Loucy (cell line): ENCODE measurements at regions not wholly inside any gene's neighbourhood (a gene's known extent, or its start where the extent isn't known, plus 50 kb on each side); places are given as distances from the start of the nearest gene placed in this dataset.

Experiments
- H2AFZ ChIP-seq: fragments of 200-600 bp; sonication (generic); 2 replicates; pipeline ENCODE4 v1.6.0; 2016; ENCODE audit warnings: antibody characterized with exemption, mild to moderate bottlenecking, low read length, moderate library complexity
- H3F3A ChIP-seq: fragments of 200-600 bp; 2 replicates; pipeline ENCODE4 v1.6.0; 2016; ENCODE audit warnings: antibody characterized with exemption, low read depth, mild to moderate bottlenecking
- H3K27me3 ChIP-seq: fragments of 200-600 bp; sonication (generic); 2 replicates; pipeline ENCODE4 v1.6.1; 2014; ENCODE audit warnings: low read length, mild to moderate bottlenecking; ENCODE audit not compliant: insufficient read depth, poor library complexity, severe bottlenecking
- H3K36me3 ChIP-seq: fragments of 200-600 bp; sonication (generic); 2 replicates; pipeline ENCODE4 v1.6.1; 2016; ENCODE audit warnings: low read length; ENCODE audit not compliant: insufficient read depth
- H3K4me1 ChIP-seq: fragments of 200-600 bp; sonication (generic); 2 replicates; pipeline ENCODE4 v1.5.1; 2014; ENCODE audit warnings: low read length, mild to moderate bottlenecking; ENCODE audit not compliant: insufficient read depth, poor library complexity, severe bottlenecking
- H3K4me2 ChIP-seq: fragments of 200-600 bp; sonication (generic); 2 replicates; pipeline ENCODE4 v1.6.0; 2014; ENCODE audit warnings: antibody characterized with exemption, low read length, low read depth, mild to moderate bottlenecking; ENCODE audit not compliant: poor library complexity, severe bottlenecking
- H3K4me3 ChIP-seq: fragments of 200-600 bp; sonication (generic); 2 replicates; pipeline ENCODE4 v1.5.1; 2014; ENCODE audit warnings: low read length, mild to moderate bottlenecking, mixed read lengths; ENCODE audit not compliant: poor library complexity, severe bottlenecking
- H3K79me2 ChIP-seq: fragments of 200-600 bp; sonication (generic); 2 replicates; pipeline ENCODE4 v1.6.1; 2014; ENCODE audit warnings: low read length; ENCODE audit not compliant: insufficient read depth
- H3K9ac ChIP-seq: fragments of 200-600 bp; sonication (generic); 2 replicates; pipeline ENCODE4 v1.6.0; 2014; ENCODE audit warnings: mild to moderate bottlenecking, low read depth, low read length, moderate library complexity; ENCODE audit not compliant: poor library complexity, severe bottlenecking
- H3K9me2 ChIP-seq: fragments of 200-600 bp; sonication (generic); replicated peaks from 2 replicates; pipeline ENCODE4 v1.6.1; 2016; ENCODE audit warnings: low read depth, low read length, mixed read lengths
- H3K9me3 ChIP-seq: fragments of 200-600 bp; sonication (generic); 2 replicates; pipeline ENCODE4 v1.6.1; 2014; ENCODE audit warnings: mild to moderate bottlenecking, antibody characterized with exemption, low read length, low read depth; ENCODE audit not compliant: insufficient read depth
- H4K20me1 ChIP-seq: fragments of 200-600 bp; sonication (generic); 2 replicates; pipeline ENCODE4 v1.6.0; 2014; ENCODE audit warnings: antibody characterized with exemption, low read length, mild to moderate bottlenecking; ENCODE audit not compliant: insufficient read depth, poor library complexity, severe bottlenecking
- CTCF ChIP-seq: fragments of 200-600 bp; sonication (generic); conservative IDR thresholded peaks from 2 replicates; pipeline ENCODE4 v1.5.1; 2014; ENCODE audit warnings: mild to moderate bottlenecking, antibody characterized with exemption, low read length
- EZH2phosphoT487 ChIP-seq: fragments of 200-600 bp; IDR thresholded peaks from 2 replicates; pipeline ENCODE4 v1.6.1; 2018; ENCODE audit warnings: antibody characterized with exemption, mild to moderate bottlenecking, moderate library complexity, borderline replicate concordance

GRCh38 chr14:83535444-83535843 is 1994.5 kb upstream of the FLRT2 start:
- Histone ChIP-seq H3K9ac (no peak overlapping the region), H3K4me1 (no peaks in the 10 kb centered on the region), H3K27me3 (no peaks in the 10 kb centered on the region), H3K9me3 (no peaks in the 10 kb centered on the region), H3F3A (no peaks in the 10 kb centered on the region), H3K4me2 (no peak overlapping the region), H3K79me2 (no peaks in the 10 kb centered on the region), H3K9me2 (no peaks in the 10 kb centered on the region), H2AFZ (no peak overlapping the region), H3K36me3 (no peaks in the 10 kb centered on the region), H4K20me1 (no peaks in the 10 kb centered on the region), H3K4me3 (no peak overlapping the region)
- TF ChIP-seq CTCF (no peak), EZH2phosphoT487 (no peak)

- no peaks in the 10 kb centered on the region for H4K20me1 ChIP-seq
- no peak overlapping the region for H3K9ac ChIP-seq
- no peak overlapping the region for H3K4me2 ChIP-seq
- no peak overlapping the region for H3K4me3 ChIP-seq
- H3K9me3 ChIP-seq: no peaks in the 10 kb centered on the region
- TF ChIP-seq EZH2phosphoT487 (no peak), CTCF (no peak)
- no peaks in the 10 kb centered on the region for H3K79me2 ChIP-seq
- no peaks in the 10 kb centered on the region for H3K27me3 ChIP-seq
- H3K9me2 ChIP-seq: no peaks in the 10 kb centered on the region
- H2AFZ ChIP-seq: no peak overlapping the region
- no peaks in the 10 kb centered on the region for H3K36me3 ChIP-seq
- no peaks in the 10 kb centered on the region for H3K4me1 ChIP-seq
- H3F3A ChIP-seq: no peaks in the 10 kb centered on the region
These were observed 1988.8 kb upstream of the FLRT2 start for GRCh38 chr14:83541147-83541546.

- Histone ChIP-seq H2AFZ (no peak overlapping the region), H3K4me1 (no peaks in the 10 kb centered on the region), H3K4me3 (no peak overlapping the region), H3F3A (no peaks in the 10 kb centered on the region), H3K9me3 (no peaks in the 10 kb centered on the region), H3K36me3 (no peaks in the 10 kb centered on the region), H3K79me2 (no peaks in the 10 kb centered on the region), H3K9ac (no peak overlapping the region), H3K4me2 (no peak overlapping the region), H3K9me2 (no peaks in the 10 kb centered on the region), H4K20me1 (no peaks in the 10 kb centered on the region), H3K27me3 (no peaks in the 10 kb centered on the region)
- no peak for TF ChIP-seq CTCF
- TF ChIP-seq EZH2phosphoT487: no peak
These were observed 1981.7 kb upstream of the FLRT2 start for GRCh38 chr14:83548061-83548839.
